IMR-90 (cell line): ENCODE measurements at regions not wholly inside any gene's neighbourhood (a gene's known extent, or its start where the extent isn't known, plus 50 kb on each side); places are given as distances from the start of the nearest gene placed in this dataset.

ENCODE experiments used
- ATAC-seq: fragments of 200-7000 bp; cut with Tn5 transposase; 2 replicates; pipeline ENCODE4 v1.9.1; 2020; ENCODE audit warnings: low read depth, mild to moderate bottlenecking, moderate library complexity
- BruUV-seq: library from RNA; stranded (reverse); fragments of 400-500 nt; replicated peaks from 2 replicates; lab custom pipeline; 2021; lab: Mats Ljungman, UMichigan
- CTCF ChIA-PET: fragments of 300-600 bp; formaldehyde crosslinking; extraction: SDS; loops from one replicate; lab custom pipeline; 2021; ENCODE audit warnings: antibody characterized with exemption; lab: Yijun Ruan, JAX
- POLR2A ChIA-PET: fragments of 300-600 bp; sonication (Branson Sonifier 250); formaldehyde crosslinking; loops from one replicate; lab custom pipeline; 2022; ENCODE audit warnings: antibody characterized with exemption; ENCODE audit not compliant: unreplicated experiment; lab: Charles Lee
- DNase-seq: peaks from one replicate; pipeline ENCODE4 v3.0.0; 2013
- H2AFZ ChIP-seq: replicated peaks from 2 replicates; pipeline ENCODE3; 2013; ENCODE audit warnings: low read length, mild to moderate bottlenecking; ENCODE audit not compliant: poor library complexity
- H2AK5ac ChIP-seq: 2 replicates; pipeline ENCODE4 v1.6.1; 2013; ENCODE audit warnings: low read depth, low read length, inconsistent platforms
- H2AK9ac ChIP-seq: replicated peaks from 2 replicates; pipeline ENCODE3; 2013; ENCODE audit warnings: mild to moderate bottlenecking, low read depth, low read length, moderate library complexity; ENCODE audit not compliant: poor library complexity
- H2BK120ac ChIP-seq: 2 replicates; pipeline ENCODE4 v1.6.1; 2013; ENCODE audit warnings: low read depth, low read length, inconsistent platforms
- H2BK15ac ChIP-seq: 3 replicates; pipeline ENCODE4 v1.6.1; 2013; ENCODE audit warnings: low read depth, low read length, inconsistent platforms
- H2BK20ac ChIP-seq: 2 replicates; pipeline ENCODE4 v1.6.1; 2013; ENCODE audit warnings: low read depth, mild to moderate bottlenecking, inconsistent platforms, low read length, moderate library complexity
- H2BK5ac ChIP-seq: 2 replicates; pipeline ENCODE4 v1.6.1; 2013; ENCODE audit warnings: mild to moderate bottlenecking, low read depth, low read length, inconsistent platforms; ENCODE audit not compliant: poor library complexity, severe bottlenecking
- H3K14ac ChIP-seq: replicated peaks from 2 replicates; pipeline ENCODE4 v1.6.1; 2013; ENCODE audit warnings: low read depth, low read length, inconsistent platforms
- H3K18ac ChIP-seq: 2 replicates; pipeline ENCODE4 v1.6.1; 2013; ENCODE audit warnings: low read depth, low read length, control low read depth
- H3K23ac ChIP-seq: 2 replicates; pipeline ENCODE4 v1.6.1; 2013; ENCODE audit warnings: low read depth, low read length, inconsistent platforms
- H3K27ac ChIP-seq: 2 replicates; pipeline ENCODE4 v1.5.1; 2013; ENCODE audit warnings: mild to moderate bottlenecking, control low read depth, low read length; ENCODE audit not compliant: insufficient read depth
- H3K27me3 ChIP-seq: 2 replicates; pipeline ENCODE4 v1.6.1; 2013; ENCODE audit warnings: low read length; ENCODE audit not compliant: control insufficient read depth, insufficient read depth
- H3K36me3 ChIP-seq: 2 replicates; pipeline ENCODE4 v1.6.1; 2013; ENCODE audit warnings: low read length, mixed read lengths; ENCODE audit not compliant: control insufficient read depth, insufficient read depth
- H3K4ac ChIP-seq: 2 replicates; pipeline ENCODE4 v1.6.1; 2013; ENCODE audit warnings: low read depth, low read length, inconsistent platforms
- H3K4me1 ChIP-seq: 2 replicates; pipeline ENCODE4 v1.6.1; 2013; ENCODE audit warnings: low read length, mixed read lengths; ENCODE audit not compliant: control insufficient read depth, insufficient read depth
- H3K4me2 ChIP-seq: 2 replicates; pipeline ENCODE4 v1.6.1; 2013; ENCODE audit warnings: low read depth, mild to moderate bottlenecking, control low read depth, low read length, moderate library complexity
- H3K4me3 ChIP-seq: 2 replicates; pipeline ENCODE4 v1.5.1; 2013; ENCODE audit warnings: low read depth, mild to moderate bottlenecking, control low read depth, low read length, moderate library complexity; ENCODE audit not compliant: insufficient read depth
- H3K56ac ChIP-seq: 2 replicates; pipeline ENCODE4 v1.6.1; 2013; ENCODE audit warnings: low read length, inconsistent platforms; ENCODE audit not compliant: insufficient read depth; ENCODE audit errors: extremely low read depth
- H3K79me1 ChIP-seq, 2 experiments: 2 replicates each; pipeline ENCODE4 v1.6.1; 2013; ENCODE audit warnings: low read length in 2 of 2, inconsistent platforms in 1 of 2, low read depth in 1 of 2
- H3K9ac ChIP-seq: 2 replicates; pipeline ENCODE4 v1.6.1; 2013; ENCODE audit warnings: low read depth, low read length, control low read depth
- H3K9me1 ChIP-seq: 2 replicates; pipeline ENCODE4 v1.6.1; 2013; ENCODE audit warnings: low read length, inconsistent platforms; ENCODE audit not compliant: insufficient read depth
- H3K9me3 ChIP-seq: 2 replicates; pipeline ENCODE4 v1.6.1; 2013; ENCODE audit warnings: low read length; ENCODE audit not compliant: control insufficient read depth, insufficient read depth
- H4K20me1 ChIP-seq: 2 replicates; pipeline ENCODE4 v1.6.1; 2013; ENCODE audit warnings: low read length, inconsistent platforms; ENCODE audit not compliant: insufficient read depth
- H4K5ac ChIP-seq: 2 replicates; pipeline ENCODE4 v1.6.1; 2013; ENCODE audit warnings: mild to moderate bottlenecking, low read depth, low read length, control low read depth
- H4K8ac ChIP-seq, 2 experiments: 2 replicates each; pipeline ENCODE4 v1.6.1; 2013; ENCODE audit warnings: low read depth in 2 of 2, low read length in 2 of 2, control low read depth in 1 of 2, inconsistent platforms in 1 of 2
- H4K91ac ChIP-seq: 2 replicates; pipeline ENCODE4 v1.6.1; 2013; ENCODE audit warnings: low read depth, low read length, inconsistent platforms; ENCODE audit not compliant: insufficient read depth
- CEBPB ChIP-seq: IDR thresholded peaks from 2 replicates; pipeline ENCODE4 v1.6.1; 2012; ENCODE audit warnings: low read depth, low read length, improper control_type of control experiment
- WGBS, 2 experiments: methylation state at CpG; one replicate each; pipeline versions ENCODE4 v1.1.5 to v1.1.7; 2013; ENCODE audit warnings: missing lambda C conversion rate in 2 of 2; ENCODE audit not compliant: insufficient read length in 1 of 2; ENCODE audit errors: extremely low coverage in 2 of 2; 5-methylcytosine and 5-hydroxymethylcytosine counted together
- dilution Hi-C: fragments of 300-500 bp; cut with HindIII; formaldehyde crosslinking; loops from one replicate; pipeline ENCODE4 v1.14.3; 2018; ENCODE audit warnings: low sequenced_read_pairs; ENCODE audit not compliant: unreplicated experiment
- in situ Hi-C: fragments of 300-500 bp; cut with MboI; formaldehyde crosslinking; loops from 3 replicates; pipeline ENCODE4 v1.14.3; 2019; ENCODE audit warnings: low sequenced_read_pairs, inconsistent platforms, mixed read lengths
- intact Hi-C: fragments of 100-400 bp; cut with micrococcal nuclease; formaldehyde crosslinking; loops from 2 replicates; pipeline ENCODE4 v1.10.0; 2022
- TF ChIP-seq, protein P1 (sequence below): conservative IDR thresholded peaks from 2 replicates; pipeline ENCODE4 v1.5.1; 2012; ENCODE audit warnings: mild to moderate bottlenecking, low read depth, low read length, improper control_type of control experiment

- no peaks in the 10 kb centered on the region for H3K36me3 ChIP-seq
- no peak for ATAC-seq
- H3K18ac ChIP-seq = no peak overlapping the region
- no peaks in the 10 kb centered on the region for H3K9me1 ChIP-seq
- WGBS, 2 experiments = 33% methylated on average over 1 of the region's 10 CpGs; no CpG with 5 or more reads in 1 of the 2 experiments
- no peak overlapping the region for H3K4me3 ChIP-seq
- no TSS peak for BruUV-seq
- no peak for DNase-seq
- H3K9ac ChIP-seq = no peak overlapping the region
- H3K79me1 ChIP-seq = no peaks in the 10 kb centered on the region
- no peak overlapping the region for H2AK9ac ChIP-seq
- H2BK5ac ChIP-seq = no peak overlapping the region
- H3K4me2 ChIP-seq = no peak overlapping the region
- POLR2A ChIA-PET = no interaction called here
- intact Hi-C loops (no loop called here), in situ Hi-C loops (no loop called here), dilution Hi-C loops (no loop called here)
- H3K23ac ChIP-seq = no peak overlapping the region
- CTCF ChIA-PET = no interaction called here
- peaks cover 3% of the 10 kb centered on the region; the same call in 1 of the 2 replicates for H3K9me3 ChIP-seq
- no peak for TF ChIP-seq CEBPB
- TF ChIP-seq, protein P1, sequence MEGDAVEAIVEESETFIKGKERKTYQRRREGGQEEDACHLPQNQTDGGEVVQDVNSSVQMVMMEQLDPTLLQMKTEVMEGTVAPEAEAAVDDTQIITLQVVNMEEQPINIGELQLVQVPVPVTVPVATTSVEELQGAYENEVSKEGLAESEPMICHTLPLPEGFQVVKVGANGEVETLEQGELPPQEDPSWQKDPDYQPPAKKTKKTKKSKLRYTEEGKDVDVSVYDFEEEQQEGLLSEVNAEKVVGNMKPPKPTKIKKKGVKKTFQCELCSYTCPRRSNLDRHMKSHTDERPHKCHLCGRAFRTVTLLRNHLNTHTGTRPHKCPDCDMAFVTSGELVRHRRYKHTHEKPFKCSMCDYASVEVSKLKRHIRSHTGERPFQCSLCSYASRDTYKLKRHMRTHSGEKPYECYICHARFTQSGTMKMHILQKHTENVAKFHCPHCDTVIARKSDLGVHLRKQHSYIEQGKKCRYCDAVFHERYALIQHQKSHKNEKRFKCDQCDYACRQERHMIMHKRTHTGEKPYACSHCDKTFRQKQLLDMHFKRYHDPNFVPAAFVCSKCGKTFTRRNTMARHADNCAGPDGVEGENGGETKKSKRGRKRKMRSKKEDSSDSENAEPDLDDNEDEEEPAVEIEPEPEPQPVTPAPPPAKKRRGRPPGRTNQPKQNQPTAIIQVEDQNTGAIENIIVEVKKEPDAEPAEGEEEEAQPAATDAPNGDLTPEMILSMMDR = no peak
- no peak overlapping the region for H3K27ac ChIP-seq
- no peak overlapping the region for H2BK20ac ChIP-seq
- no peaks in the 10 kb centered on the region for H4K20me1 ChIP-seq
- no peak overlapping the region for H2BK15ac ChIP-seq
- no peaks in the 10 kb centered on the region for H3K27me3 ChIP-seq
- no peaks in the 10 kb centered on the region for H3K4me1 ChIP-seq
- no peak overlapping the region for H4K8ac ChIP-seq
- no peak overlapping the region for H3K4ac ChIP-seq
- H4K5ac ChIP-seq = no peak overlapping the region
- no peak overlapping the region for H4K91ac ChIP-seq
- H3K56ac ChIP-seq = no peak overlapping the region
- no peak overlapping the region for H2AFZ ChIP-seq
- no peak overlapping the region for H2AK5ac ChIP-seq
- no peak overlapping the region for H2BK120ac ChIP-seq
- H3K14ac ChIP-seq = no peak overlapping the region
These were observed 163.8 kb downstream of the RPL10L start for GRCh38 chr14:46487582-46488350.
